Ascending aorta (tissue), 2 donors: ENCODE measurements at regions not wholly inside any gene's neighbourhood (a gene's known extent, or its start where the extent isn't known, plus 50 kb on each side); places are given as distances from the start of the nearest gene placed in this dataset.
"Not testable (repeated sequence)": the region's sequence is repeated elsewhere in the genome, so short reads cannot be mapped to it uniquely, and the experiment has no call there.

Source experiments
- DNase-seq, 2 donors: peaks; one replicate each; pipeline ENCODE4 v3.0.0-alpha.2; 2019; ENCODE audit warnings: low spot score in 2 of 2
- H3K27ac ChIP-seq, 2 donors: fragments of 200-600 bp; sonication (generic); one replicate each; pipeline ENCODE4 v1.5.1; 2016 to 2017; ENCODE audit warnings: mild to moderate bottlenecking in 1 of 2
- H3K27me3 ChIP-seq: fragments of 200-600 bp; sonication (generic); one replicate; pipeline ENCODE4 v1.5.1; 2017
- H3K36me3 ChIP-seq, 2 donors: fragments of 200-600 bp; sonication (generic); one replicate each; pipeline ENCODE4 v1.5.1; 2016
- H3K4me1 ChIP-seq, 2 donors: fragments of 200-600 bp; sonication (generic); one replicate each; pipeline ENCODE4 v1.5.1; 2016 to 2017; ENCODE audit warnings: mild to moderate bottlenecking in 1 of 2
- H3K4me3 ChIP-seq, 2 donors: fragments of 200-600 bp; sonication (generic); one replicate each; pipeline ENCODE4 v1.5.1; 2016 to 2017; ENCODE audit warnings: mild to moderate bottlenecking in 1 of 2
- H3K9me3 ChIP-seq, 2 donors: fragments of 200-600 bp; sonication (generic); one replicate each; pipeline ENCODE4 v1.5.1; 2016
- CTCF ChIP-seq, 3 experiments: fragments of 200-600 bp in 2 of 3; fragments of 450-650 bp in 1 of 3; sonication (generic) in 2 of 3; IDR thresholded peaks; one replicate each; pipeline ENCODE4 v1.5.1; 2016 to 2019; ENCODE audit warnings: antibody characterized with exemption in 3 of 3, mild to moderate bottlenecking in 1 of 3, moderate library complexity in 1 of 3
- intact Hi-C: fragments of 100-400 bp; cut with DNase I; formaldehyde crosslinking; loops from one replicate; pipeline ENCODE4 v1.15.1; 2023

- Histone ChIP-seq H3K4me3 (no peak overlapping the region), H3K27ac (no peak overlapping the region), H3K27me3 (no peaks in the 10 kb centered on the region), H3K9me3 (no peaks in the 10 kb centered on the region), H3K36me3 (no peaks in the 10 kb centered on the region), H3K4me1 (no peaks in the 10 kb centered on the region)
- no peak for DNase-seq
- no peak for TF ChIP-seq CTCF (IDR thresholded peaks at IDR 0.05)
- intact Hi-C loops, result no loop called here
Observed at GRCh38 chr3:66638717-66639116, 137.9 kb upstream of the LRIG1 start.

GRCh38 chr3:66639809-66640356, 139.1 kb upstream of the LRIG1 start:
- Histone ChIP-seq H3K36me3 (no peaks in the 10 kb centered on the region), H3K27me3 (no peaks in the 10 kb centered on the region)
- intact Hi-C loops, result no loop called here

GRCh38 chr3:66642019-66642418, 141.2 kb upstream of the LRIG1 start:
- Histone ChIP-seq H3K27ac (no peak overlapping the region), H3K9me3 (peaks cover 0 to 6% of the 10 kb centered on the region in 2 donors), H3K4me1 (no peaks in the 10 kb centered on the region), H3K4me3 (no peak overlapping the region), H3K27me3 (no peaks in the 10 kb centered on the region), H3K36me3 (no peaks in the 10 kb centered on the region)
- DNase-seq, result no peak
- no peak for TF ChIP-seq CTCF (IDR thresholded peaks at IDR 0.05)
- intact Hi-C loops, result no loop called here

More at GRCh38 chr3:66639809-66640356, 139.1 kb upstream of the LRIG1 start:
- no peak for TF ChIP-seq CTCF (IDR thresholded peaks at IDR 0.05)
- Histone ChIP-seq H3K9me3 (peaks cover 0 to 3% of the 10 kb centered on the region in 2 donors), H3K27ac (no peak overlapping the region), H3K4me3 (no peak overlapping the region), H3K4me1 (no peaks in the 10 kb centered on the region)
- no peak for DNase-seq

GRCh38 chr3:66642484-66642883, 141.7 kb upstream of the LRIG1 start:
- Histone ChIP-seq H3K9me3 (peaks cover 0 to 6% of the 10 kb centered on the region in 2 donors), H3K27me3 (no peaks in the 10 kb centered on the region), H3K4me1 (no peaks in the 10 kb centered on the region), H3K27ac (no peak overlapping the region), H3K4me3 (no peak overlapping the region), H3K36me3 (no peaks in the 10 kb centered on the region)
- intact Hi-C loops, result no loop called here
- TF ChIP-seq CTCF (IDR thresholded peaks at IDR 0.05), result no peak
- DNase-seq, result no peak

- TF ChIP-seq CTCF (IDR thresholded peaks at IDR 0.05), result no peak
- Histone ChIP-seq H3K4me1 (no peaks in the 10 kb centered on the region), H3K27ac (no peak overlapping the region), H3K36me3 (no peaks in the 10 kb centered on the region), H3K9me3 (peaks cover 0 to 6% of the 10 kb centered on the region in 2 donors), H3K4me3 (no peak overlapping the region), H3K27me3 (no peaks in the 10 kb centered on the region)
- intact Hi-C loops, result no loop called here
- DNase-seq, result no peak
Observed at GRCh38 chr3:66644549-66644948, 143.7 kb upstream of the LRIG1 start.

GRCh38 chr3:66648975-66649374, 148.2 kb upstream of the LRIG1 start:
- H3K27ac ChIP-seq, result no peak overlapping the region
- TF ChIP-seq CTCF (IDR thresholded peaks at IDR 0.05), result no peak
- intact Hi-C loops, result no loop called here
- DNase-seq, result no peak
- H3K4me3 ChIP-seq, result no peak overlapping the region
- H3K9me3 ChIP-seq, result peaks cover 0 to 6% of the 10 kb centered on the region in 2 donors
- no peaks in the 10 kb centered on the region for H3K4me1 ChIP-seq
- no peaks in the 10 kb centered on the region for H3K36me3 ChIP-seq
- H3K27me3 ChIP-seq, result no peaks in the 10 kb centered on the region

GRCh38 chr3:66651520-66651919, 150.7 kb upstream of the LRIG1 start:
- H3K4me1 ChIP-seq, H3K36me3 ChIP-seq, H3K27me3 ChIP-seq, H3K9me3 ChIP-seq, H3K4me3 ChIP-seq, DNase-seq, H3K27ac ChIP-seq, intact Hi-C loops: not testable (repeated sequence)

GRCh38 chr3:66652100-66652499, 151.3 kb upstream of the LRIG1 start:
- H3K4me1 ChIP-seq, intact Hi-C loops, H3K27ac ChIP-seq, H3K27me3 ChIP-seq, H3K4me3 ChIP-seq, H3K9me3 ChIP-seq, DNase-seq, H3K36me3 ChIP-seq: not testable (repeated sequence)
